ENCODE measurements at regions not wholly inside any gene's neighbourhood (a gene's known extent, or its start where the extent isn't known, plus 50 kb on each side); places are given as distances from the start of the nearest gene placed in this dataset.

DNA sequence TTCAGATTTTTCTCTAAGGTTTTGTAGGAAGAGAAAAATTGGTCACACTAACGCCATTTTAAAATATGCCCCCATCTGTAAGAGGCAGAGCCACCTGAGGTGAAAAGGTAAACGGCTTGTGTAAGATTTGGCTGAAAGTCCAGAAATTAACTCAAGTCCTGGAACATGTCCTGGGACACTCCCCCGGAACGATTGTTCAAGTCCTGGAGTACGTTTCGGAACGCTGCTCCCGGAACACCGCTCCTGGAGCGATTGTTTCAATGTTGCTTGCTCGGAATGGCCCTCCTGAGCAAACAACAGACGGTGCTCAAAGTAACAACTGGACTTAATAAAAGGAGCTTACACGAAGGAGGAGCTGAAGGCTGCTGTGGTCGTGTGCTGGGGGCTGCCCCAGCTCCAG lies 796.5 kb upstream of the SLIT2 start:
- in situ Hi-C loops (cut with MboI; ENCODE audit: low sequenced_read_pairs): no loop called here

DNA sequence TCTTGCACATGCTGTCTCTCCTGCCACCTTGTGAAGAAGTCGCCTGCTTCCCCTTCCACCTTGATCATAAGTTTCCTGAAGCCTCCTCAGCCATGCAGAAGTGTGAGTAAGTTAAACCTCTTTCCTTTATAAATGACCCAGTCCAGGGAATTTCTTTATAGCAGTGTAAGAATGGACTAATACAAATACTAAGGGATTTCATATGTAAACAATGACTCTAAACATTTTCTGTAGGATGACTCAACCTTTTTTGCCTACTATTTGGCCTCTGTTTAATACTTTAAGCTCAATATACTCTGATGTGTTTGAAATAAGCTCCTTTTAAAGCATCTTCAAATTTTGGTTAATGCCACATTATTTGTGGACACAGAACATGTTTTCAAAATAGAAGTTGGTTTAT lies 813.5 kb upstream of the SLIT2 start:
- in situ Hi-C loops (cut with MboI; ENCODE audit: low sequenced_read_pairs): no loop called here

DNA sequence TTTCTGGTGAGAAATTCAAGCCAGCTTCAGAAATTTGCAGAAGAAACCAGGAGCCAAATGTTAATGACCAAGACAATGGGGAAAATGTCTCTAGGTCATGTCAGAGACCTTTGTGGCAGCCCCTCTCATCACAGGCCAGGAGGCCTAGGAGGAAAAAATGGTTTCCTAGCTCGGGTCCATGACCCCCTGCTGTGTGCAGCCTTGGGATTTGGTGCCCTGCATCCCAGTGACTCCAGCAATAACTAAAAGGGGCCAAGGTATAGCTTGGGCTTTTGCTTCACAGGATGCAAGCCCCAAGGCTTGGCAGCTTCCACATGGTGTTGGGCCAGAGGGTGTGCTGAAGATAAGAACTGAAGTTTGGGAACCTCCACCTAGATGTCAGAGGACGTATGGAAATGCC lies 814.7 kb upstream of the SLIT2 start:
- in situ Hi-C loops (cut with MboI; ENCODE audit: low sequenced_read_pairs): no loop called here

DNA sequence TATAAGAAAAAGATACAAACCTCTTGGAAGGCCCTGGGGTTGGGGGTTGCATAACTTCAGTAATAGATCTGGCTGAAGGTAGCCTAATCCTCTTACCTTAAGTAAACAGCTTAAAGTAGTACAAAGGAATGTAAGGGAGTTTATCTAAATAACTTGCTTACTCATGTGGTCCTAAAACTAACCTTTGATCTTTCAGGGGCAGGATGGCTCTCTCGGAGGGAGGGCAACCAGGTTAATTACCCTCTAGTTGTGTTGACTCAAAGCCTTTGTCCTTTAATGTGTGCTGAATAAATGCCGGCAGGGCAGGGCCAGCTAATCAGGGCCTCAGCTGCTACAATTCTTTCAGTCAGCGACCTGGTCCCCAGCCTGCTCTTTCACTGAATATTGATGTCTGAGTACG lies 822.0 kb upstream of the SLIT2 start:
- in situ Hi-C loops (cut with MboI; ENCODE audit: low sequenced_read_pairs): no loop called here

DNA sequence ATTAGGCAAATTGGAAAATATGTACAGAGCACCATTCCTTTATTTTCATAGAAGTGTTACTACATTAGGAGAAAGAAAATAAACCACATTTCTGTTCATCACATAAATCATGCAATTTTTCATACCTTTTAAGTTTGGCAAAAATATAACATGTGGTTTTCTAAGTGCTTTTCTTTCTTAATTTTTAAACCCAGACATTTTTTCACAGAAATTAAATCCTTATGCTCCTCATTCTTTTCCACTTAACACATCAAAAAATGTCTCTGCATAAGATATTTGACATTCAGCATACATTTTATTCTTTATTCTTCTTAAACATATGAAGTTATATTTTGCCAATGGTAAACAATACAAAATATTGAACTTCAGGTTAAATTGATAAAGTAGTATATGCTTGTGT lies 826.6 kb upstream of the SLIT2 start:
- in situ Hi-C loops (cut with MboI; ENCODE audit: low sequenced_read_pairs): no loop called here

DNA sequence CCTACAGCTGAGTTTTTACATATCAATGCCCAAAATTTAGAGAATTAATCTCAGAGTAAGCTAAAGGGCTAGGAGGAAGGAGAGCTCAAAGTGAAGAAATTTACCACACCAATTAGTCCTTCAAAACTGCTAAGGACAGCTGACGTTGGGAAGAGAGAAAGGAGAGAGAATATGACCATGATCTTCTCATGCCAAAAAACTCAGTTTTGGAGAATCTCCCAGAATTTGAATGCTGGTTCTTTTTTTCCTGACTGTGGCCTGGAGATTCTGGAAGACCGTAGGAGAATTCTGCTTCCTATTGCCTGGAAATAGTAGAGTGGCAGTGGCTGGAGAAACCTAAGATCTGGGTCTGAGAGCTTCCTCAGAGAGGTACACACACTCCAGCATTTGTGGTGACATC lies 834.4 kb upstream of the SLIT2 start:
- in situ Hi-C loops (cut with MboI; ENCODE audit: low sequenced_read_pairs): no loop called here

DNA sequence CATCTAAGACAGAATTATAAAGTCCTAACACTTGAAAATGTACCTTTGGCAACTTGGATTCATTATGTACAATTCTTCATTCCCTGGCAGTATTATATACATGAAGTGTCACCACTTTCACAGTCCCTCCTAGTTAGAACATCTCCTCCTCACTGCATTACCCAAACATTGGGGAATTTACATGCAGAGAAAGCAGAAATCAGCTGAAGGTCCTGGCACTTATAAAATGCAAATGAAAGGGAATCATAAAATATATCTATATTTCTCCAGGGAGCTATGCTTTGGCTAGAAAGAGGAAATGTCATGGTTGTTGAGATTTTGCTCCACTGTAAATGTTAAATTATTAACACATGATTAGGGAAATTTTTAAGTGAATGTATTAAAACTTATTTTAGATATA lies 835.6 kb upstream of the SLIT2 start:
- in situ Hi-C loops (cut with MboI; ENCODE audit: low sequenced_read_pairs): no loop called here

DNA sequence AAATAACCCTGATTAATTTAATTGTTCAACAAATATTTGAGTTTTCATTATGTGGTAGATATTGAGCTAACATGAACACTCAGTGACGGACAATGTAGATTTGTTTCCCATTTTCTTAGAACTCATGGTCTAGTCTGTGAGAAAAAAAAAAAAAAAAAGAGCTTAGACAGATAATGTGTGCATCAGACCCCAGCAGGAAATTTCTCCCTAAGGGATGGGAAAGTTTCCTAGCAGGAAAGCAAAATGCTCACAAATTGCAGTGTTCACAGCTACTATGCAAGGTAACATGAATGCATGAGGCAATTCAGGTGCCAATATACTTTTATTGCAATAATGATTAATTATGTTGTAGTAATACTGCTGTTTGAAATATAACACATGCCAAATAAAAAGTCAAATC lies 843.2 kb upstream of the SLIT2 start:
- in situ Hi-C loops (cut with MboI; ENCODE audit: low sequenced_read_pairs): no loop called here

DNA sequence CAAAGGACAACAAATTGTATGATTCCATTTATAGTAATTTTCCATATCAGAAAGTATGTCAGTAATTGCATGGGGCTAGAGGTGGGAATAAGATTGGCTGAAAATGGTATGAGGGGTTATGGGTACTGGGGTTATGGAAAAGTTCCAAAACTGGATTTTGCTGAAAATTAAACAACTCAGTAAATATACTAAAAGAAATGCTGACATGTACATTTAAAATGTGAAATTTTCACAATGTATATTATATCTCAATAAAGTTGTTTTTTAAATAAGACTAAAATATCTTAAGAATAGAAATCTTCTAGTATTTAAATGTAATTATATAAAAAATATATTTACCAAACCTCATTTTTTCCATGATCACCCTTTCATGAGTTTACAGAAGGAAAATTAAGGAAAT lies 844.9 kb upstream of the SLIT2 start:
- in situ Hi-C loops (cut with MboI; ENCODE audit: low sequenced_read_pairs): no loop called here

DNA sequence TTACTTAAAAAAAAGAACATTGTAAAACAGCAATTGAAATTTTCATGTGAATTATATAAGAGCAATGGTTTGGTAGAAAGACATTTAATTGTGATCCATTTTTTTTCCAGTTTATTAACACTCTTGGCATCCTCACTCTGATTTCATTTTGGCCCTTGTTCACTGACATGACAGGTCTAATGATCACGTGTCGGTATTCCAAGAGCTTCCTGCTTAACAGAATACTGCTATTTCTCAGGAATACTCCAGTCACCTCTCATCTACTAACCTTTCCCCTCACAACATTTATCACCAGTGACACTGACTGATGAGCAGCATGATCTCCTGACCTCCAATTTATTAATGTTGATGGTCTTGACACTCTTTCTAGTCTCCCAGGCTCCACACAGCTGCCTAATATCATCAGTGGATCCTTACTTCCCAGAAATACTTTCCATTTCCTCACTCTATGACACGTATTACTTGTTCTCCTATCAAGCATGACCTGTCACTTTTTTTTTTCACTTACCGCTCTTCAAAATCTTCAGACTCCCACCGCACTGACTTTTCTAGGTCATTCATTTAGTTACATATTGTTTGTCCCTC lies 847.8 kb upstream of the SLIT2 start:
- in situ Hi-C loops (cut with MboI; ENCODE audit: low sequenced_read_pairs): no loop called here

DNA sequence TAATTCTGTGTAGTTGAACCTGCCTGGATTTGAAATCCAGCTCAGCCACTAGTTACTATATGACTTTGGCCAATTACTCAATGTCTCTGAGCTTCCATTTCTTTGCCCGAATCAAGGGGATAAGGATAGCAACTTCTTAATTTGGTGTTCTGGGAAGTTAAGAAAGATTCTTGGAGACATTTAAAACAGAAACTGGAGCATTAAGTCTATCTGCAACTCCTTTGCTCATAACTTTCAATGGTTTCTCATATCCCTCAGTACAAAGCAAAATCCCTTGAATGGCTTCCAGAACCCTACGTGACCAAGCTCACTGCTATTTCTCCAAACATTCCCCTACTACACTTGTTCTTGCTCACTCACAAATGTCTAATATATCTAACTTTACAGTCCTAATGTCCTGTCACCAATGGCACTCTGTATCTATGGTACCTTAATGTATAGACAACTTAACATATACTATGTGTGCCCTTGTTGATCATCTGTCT lies 849.1 kb upstream of the SLIT2 start:
- in situ Hi-C loops (cut with MboI; ENCODE audit: low sequenced_read_pairs): no loop called here

DNA sequence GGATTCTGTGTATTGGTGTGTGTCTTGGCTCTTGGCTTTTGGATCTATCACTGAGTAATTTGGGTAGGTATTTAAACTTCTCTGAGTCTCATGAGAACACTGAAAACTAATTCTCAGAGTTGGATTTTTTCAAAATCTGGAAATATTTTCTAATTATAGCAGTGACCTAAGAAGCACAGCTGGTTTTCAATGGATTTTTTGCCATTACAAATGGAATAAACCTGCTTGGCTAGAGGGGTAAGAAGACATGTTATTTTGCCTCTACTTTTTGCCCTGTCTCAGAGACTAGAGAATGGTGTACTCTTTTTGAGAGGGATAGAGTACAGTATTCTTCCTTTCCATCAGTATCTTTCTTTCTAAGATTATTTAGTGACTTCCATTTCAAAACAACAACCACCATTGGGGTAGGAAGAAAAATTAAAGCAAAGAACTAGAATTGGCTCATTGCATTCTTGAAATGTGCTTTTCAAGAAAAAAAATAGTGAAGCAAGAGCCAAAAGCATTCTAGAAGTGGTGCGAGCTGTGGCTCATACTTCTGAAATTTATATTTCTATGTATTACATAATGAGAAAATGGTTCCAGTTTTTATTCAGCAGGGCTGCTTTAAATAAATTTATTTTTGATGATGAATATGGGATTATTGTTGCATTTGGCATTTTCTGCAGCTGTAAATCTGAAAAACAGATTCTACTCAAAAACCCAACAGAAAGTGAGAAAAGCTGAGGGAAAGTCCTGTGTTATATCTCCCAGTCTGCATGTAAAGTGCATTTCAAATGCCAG lies 850.2 kb upstream of the SLIT2 start:
- in situ Hi-C loops (cut with MboI; ENCODE audit: low sequenced_read_pairs): no loop called here

DNA sequence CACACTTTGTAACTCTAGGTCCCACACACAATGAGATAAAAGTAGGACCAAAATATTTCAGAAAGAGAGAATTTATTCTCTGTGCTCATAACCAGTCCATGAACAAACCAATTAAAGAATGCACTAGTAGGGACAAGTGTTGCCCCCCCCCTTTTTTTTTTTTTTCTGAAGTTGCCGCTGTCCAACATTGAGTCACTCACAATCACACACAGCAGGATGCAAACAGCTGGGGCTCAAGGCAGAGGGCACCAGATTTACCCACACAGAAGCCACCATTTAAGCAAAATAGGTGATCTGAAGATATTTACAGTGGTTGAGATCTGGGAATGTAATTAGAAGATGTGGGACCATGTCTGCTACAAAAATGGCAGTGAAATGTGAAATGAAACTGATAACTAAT lies 850.9 kb upstream of the SLIT2 start:
- in situ Hi-C loops (cut with MboI; ENCODE audit: low sequenced_read_pairs): no loop called here

DNA sequence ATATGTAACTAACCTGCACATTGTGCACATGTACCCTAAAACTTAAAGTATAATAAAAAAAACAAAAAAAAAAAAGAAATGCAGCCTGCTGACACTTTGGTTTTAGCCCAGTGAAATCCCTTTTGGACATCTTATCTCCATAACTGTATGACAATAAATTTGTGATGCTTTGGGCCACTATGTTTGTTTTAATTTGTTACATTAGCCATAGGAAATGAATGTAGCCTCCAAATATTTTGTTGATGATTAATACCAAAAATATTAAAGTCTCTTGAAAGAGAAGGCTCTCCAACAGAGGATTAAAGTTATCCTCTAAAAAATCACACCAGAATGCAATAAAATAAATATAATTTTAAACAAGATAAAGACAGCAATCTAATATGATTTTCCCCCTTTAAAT lies 852.7 kb upstream of the SLIT2 start:
- in situ Hi-C loops (cut with MboI; ENCODE audit: low sequenced_read_pairs): no loop called here

DNA sequence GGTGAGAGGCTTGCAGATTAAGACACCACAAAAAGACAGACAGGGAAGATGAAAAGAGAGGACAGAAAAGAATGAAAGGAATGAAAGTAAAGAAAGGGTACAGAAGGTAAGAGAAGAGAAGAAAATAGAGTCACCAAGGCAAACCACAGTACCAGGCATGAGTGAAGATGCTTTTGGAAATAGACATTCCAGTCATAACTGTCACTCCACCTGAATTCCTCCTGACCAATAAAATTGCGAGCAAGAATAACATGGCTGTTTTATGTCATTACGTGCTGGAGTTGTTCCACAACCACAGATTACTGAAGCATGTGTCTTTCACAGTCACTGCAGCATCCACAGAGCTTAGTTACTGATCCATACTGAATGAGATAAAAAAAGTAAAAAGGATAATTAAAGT lies 864.9 kb upstream of the SLIT2 start:
- in situ Hi-C loops (cut with MboI; ENCODE audit: low sequenced_read_pairs): no loop called here

DNA sequence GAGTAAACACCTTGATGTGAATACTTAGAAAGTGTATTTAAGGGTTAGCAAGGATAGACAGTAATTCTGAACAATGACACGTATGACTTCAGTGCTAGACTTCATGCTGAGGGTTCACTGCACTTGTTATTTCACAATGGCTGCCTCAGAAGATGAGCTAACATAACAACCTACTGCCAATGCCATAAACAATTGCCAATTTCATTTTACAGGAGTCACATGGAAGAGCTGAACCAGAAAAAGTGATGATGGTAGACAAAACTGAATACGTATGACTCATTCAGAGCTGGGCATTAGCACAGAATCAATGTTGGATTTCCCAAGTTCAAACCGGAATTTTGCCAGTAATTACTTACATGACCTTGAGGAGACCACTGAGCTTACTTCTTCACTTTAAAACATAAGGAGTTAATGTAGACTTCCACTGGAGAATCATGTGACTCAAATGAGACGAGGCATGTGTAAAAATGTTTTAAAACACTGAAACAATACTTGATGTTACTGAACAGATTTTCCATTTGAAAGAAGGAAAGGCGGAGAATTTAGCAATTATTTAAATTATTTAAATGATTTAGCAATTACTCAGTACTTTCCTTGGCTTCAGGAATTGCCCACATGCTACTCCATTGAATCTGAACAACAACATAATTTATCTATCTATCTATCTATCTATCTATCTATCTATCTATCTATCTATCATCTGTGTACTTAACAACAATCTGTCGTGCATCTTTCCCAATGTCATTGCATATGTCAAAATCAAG lies 868.5 kb upstream of the SLIT2 start:
- in situ Hi-C loops (cut with MboI; ENCODE audit: low sequenced_read_pairs): no loop called here

DNA sequence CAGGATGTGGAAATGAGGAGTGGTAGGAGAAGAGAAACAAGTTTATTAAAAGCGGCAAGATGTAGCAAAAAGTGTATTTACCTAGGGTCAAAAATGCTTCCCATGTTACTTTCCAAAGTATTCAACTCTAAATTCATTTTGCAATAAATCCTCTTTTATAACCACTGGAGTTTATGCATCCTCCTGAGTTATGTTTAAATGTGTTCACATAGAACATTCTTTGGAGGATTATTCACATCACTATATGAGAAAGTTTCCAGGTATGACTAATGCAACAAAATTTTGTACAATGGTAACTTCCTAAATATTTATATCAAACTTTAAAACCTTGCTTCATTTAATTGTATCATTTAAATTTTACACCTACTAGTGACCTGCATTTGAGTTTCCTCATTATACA lies 870.6 kb upstream of the SLIT2 start:
- in situ Hi-C loops (cut with MboI; ENCODE audit: low sequenced_read_pairs): no loop called here

DNA sequence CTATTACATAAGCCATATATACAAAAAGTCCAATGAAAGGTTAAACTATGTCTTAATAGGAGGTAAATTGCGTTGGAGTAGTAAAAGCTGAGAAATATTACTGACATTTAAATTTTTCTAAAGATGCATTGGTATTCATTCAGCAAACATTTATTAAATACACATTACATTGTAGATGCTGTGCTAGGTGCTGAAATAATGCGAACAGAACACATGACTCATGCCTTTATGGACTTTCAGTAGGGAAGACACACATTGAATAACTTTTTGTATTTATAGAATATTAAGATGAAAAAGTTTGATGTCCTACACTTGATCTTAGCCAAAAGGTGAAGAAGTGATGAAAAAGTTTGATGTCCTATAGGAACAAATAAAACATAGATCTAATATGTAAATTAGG lies 871.1 kb upstream of the SLIT2 start:
- in situ Hi-C loops (cut with MboI; ENCODE audit: low sequenced_read_pairs): no loop called here

DNA sequence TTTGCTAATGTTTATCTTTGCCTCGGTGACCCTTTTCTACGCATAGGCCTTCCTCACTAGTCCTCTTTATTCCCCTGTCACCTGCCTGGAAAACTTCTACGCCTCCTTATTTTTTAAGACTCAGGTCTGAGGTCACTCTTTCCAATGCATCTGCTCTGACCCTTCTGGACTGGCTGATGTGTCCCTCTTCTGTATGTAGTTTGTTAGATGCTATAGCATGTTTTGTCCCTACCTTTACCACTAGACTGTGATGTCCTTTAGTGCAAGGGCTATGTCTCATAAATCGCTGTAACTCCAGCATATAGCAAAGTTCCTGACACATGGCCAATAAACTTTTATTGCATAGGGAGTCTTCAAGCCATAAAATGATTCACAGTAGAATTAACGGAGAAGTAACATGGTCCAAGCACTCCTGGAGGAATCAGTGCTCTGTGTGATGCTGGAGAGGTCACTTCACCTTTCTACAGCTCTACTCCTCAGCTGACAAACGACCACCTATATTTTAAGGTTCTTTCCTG lies 872.5 kb upstream of the SLIT2 start:
- in situ Hi-C loops (cut with MboI; ENCODE audit: low sequenced_read_pairs): no loop called here

DNA sequence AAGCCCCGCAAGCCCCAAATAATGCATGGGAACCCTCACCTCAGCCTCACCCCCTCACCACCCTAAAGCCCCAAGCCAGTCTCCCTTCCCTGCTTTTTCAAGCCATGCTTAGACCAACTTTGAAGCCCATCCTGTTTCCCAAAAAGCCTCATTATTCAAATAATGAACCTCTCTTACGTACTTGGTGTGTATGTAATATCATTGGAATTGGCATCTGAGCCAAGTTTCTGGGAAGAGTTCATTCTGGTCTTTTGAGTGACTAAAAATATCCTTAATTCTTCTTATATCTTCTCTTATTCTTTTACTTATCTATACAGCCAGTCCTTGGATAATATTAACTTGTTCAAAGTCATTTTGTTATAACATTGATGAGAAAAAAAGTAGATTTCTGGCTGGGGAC lies 875.8 kb upstream of the SLIT2 start:
- in situ Hi-C loops (cut with MboI; ENCODE audit: low sequenced_read_pairs): no loop called here

DNA sequence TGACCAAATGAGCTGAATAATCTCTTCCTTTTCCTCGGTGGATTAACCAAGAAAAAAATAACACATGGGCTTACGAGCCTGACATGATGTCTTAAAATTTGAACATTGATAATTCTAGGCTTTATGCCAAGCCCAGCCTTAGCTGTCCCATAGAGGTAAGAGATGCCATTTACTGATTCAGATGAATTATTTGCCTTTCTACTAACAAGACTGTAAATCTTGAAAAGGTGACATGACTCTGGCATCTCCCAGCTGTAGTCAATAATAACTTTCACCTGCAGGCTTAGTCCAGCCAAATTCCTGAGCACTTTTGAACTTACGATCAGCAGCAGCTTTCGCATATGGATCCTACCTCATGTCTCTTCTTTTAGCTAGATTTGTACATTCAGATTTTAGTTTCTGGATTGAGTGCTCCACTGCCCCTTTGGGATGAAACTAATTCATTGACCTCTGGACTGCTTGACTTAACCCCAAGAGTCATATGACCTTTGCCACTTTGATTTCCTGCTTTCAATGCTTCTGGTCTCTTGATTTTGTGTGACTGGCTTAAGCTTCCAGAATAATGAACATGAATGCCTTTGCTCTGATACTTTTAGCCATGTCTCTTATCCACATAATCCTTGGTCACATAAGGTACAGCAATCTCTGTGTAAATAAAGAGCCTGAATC lies 876.4 kb upstream of the SLIT2 start:
- in situ Hi-C loops (cut with MboI; ENCODE audit: low sequenced_read_pairs): no loop called here

Measured in HL-60/S4 treated with retinoic acid at 250 ng/mL for 4 days and 3 days (cell line).